ENCODE measurements at regions not wholly inside any gene's neighbourhood (a gene's known extent, or its start where the extent isn't known, plus 50 kb on each side); places are given as distances from the start of the nearest gene placed in this dataset.

DNA sequence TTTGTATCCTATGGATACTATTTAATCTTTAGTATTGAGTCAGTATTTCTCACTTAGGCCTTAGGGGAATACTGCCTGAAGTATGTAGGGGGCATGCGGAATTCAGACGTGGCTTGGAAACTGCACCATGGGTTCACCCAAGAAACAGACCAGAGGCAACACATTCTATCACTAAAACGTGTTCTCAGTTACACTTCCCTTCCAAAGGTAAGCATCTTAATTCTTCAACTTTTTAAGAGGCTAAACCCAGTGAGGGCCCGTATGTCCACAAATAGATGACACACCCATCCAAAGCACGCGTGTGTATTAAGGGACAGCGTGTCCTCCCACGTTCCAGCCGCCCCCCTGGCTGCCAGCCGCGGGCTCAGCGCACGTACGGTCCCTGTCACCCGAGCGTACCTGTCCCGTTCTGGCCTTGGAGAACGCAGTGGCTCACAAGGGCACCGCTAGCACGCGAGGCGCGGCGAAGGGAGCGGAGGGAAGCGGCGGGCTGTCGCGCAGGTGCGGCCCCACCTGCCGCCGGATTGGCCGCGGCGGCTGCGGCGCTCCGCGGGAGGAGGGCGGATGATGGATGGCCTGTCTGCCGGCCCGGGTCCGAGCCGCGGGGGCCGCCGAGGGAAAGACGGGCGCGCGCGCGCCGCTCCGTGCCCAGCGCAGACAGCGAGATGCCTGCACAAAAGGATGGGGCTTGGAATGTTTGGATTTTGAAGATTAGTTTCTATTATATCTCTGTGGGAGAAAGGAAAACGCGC, 1003.9 kb upstream of the NR2F2 start:
- peak overlapping the region; percentile 15 for H2AFZ ChIP-seq (ENCODE audit: insufficient read depth, low read length, poor library complexity)
- H4K8ac ChIP-seq (ENCODE audit: low read depth, low read length) = no peak overlapping the region
- peaks cover 4% of the 10 kb centered on the region for H3K9me3 ChIP-seq (ENCODE audit: insufficient read depth, low read depth, low read length)
- no peak overlapping the region for H4K91ac ChIP-seq (ENCODE audit: low read depth, low read length)
- peak overlapping the region; percentile 70 for H3K4me3 ChIP-seq (ENCODE audit: low read depth, low read length)
- peaks cover 3% of the 10 kb centered on the region for H3K27me3 ChIP-seq (ENCODE audit: insufficient read depth, low read length)
- no peaks in the 10 kb centered on the region for H3K79me1 ChIP-seq (ENCODE audit: low read length)
- no peak overlapping the region for H4K12ac ChIP-seq (ENCODE audit: low read depth, low read length)
- H3K4ac ChIP-seq (ENCODE audit: low read depth, low read length) = no peak overlapping the region
- no peak overlapping the region for H2BK12ac ChIP-seq (ENCODE audit: low read length)
- no peak overlapping the region for H3K18ac ChIP-seq (ENCODE audit: low read length)
- no peak overlapping the region for H3K23ac ChIP-seq (ENCODE audit: low read length)
- peak in 1 of 2 donors; percentile 29 for DNase-seq
- H2AK5ac ChIP-seq (ENCODE audit: low read length) = no peak overlapping the region
- no CpG with 5 or more reads among the region's 59 CpGs for WGBS (ENCODE audit: extremely low coverage, insufficient coverage, insufficient read length)
- peak overlapping the region; percentile 98 for H3K4me2 ChIP-seq (ENCODE audit: low read length)
- no peak overlapping the region for H2BK5ac ChIP-seq (ENCODE audit: low read depth, low read length, poor library complexity)
- H2BK120ac ChIP-seq (ENCODE audit: insufficient read depth, low read length, poor library complexity) = no peak overlapping the region
- H3K36me3 ChIP-seq (ENCODE audit: control insufficient read depth in 1 of 2, insufficient read depth in 2 of 2, low read length in 2 of 2) = no peaks in the 10 kb centered on the region
- H3K79me2 ChIP-seq (ENCODE audit: control insufficient read depth, insufficient read depth, low read length, poor library complexity) = no peaks in the 10 kb centered on the region
- H3K14ac ChIP-seq (ENCODE audit: low read length) = no peak overlapping the region
- peak overlapping the region; percentile 64 for H3K9ac ChIP-seq (ENCODE audit: low read length)
- peaks cover 5 to 9% of the 10 kb centered on the region in 2 experiments for H3K4me1 ChIP-seq (ENCODE audit: control insufficient read depth in 1 of 2, insufficient read depth in 2 of 2, low read length in 2 of 2)
- no peak overlapping the region for H3K27ac ChIP-seq (ENCODE audit: low read depth, low read length)

DNA sequence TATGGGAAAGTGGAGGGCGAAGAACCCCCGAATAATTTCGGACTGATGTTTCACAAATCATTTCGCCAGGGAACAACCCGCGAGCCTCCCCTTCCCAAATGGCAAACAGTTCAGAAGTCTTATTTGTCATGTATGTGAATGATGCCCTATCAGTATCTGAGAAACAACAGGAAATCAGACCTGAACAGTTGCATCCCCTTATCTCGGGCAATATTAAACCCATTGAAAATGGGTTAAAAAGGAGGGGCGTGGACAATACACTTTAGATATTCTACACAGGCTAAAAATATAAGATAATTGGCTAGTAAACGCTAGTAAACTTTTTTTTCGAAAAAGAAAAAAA, 1003.3 kb upstream of the NR2F2 start:
- no peak overlapping the region for H2BK5ac ChIP-seq (ENCODE audit: low read depth, low read length, poor library complexity)
- peaks cover 4% of the 10 kb centered on the region for H3K9me3 ChIP-seq (ENCODE audit: insufficient read depth, low read depth, low read length)
- H3K79me1 ChIP-seq (ENCODE audit: low read length) = no peaks in the 10 kb centered on the region
- no peak overlapping the region for H2BK120ac ChIP-seq (ENCODE audit: insufficient read depth, low read length, poor library complexity)
- peaks cover 3% of the 10 kb centered on the region for H3K27me3 ChIP-seq (ENCODE audit: insufficient read depth, low read length)
- H4K91ac ChIP-seq (ENCODE audit: low read depth, low read length) = no peak overlapping the region
- peaks cover 5 to 9% of the 10 kb centered on the region in 2 experiments for H3K4me1 ChIP-seq (ENCODE audit: control insufficient read depth in 1 of 2, insufficient read depth in 2 of 2, low read length in 2 of 2)
- WGBS (ENCODE audit: extremely low coverage, insufficient coverage, insufficient read length) = no CpG with 5 or more reads among the region's 10 CpGs
- DNase-seq = no peak
- H3K27ac ChIP-seq (ENCODE audit: low read depth, low read length) = no peak overlapping the region
- no peak overlapping the region for H3K4ac ChIP-seq (ENCODE audit: low read depth, low read length)
- H4K12ac ChIP-seq (ENCODE audit: low read depth, low read length) = no peak overlapping the region
- H3K4me3 ChIP-seq (ENCODE audit: low read depth, low read length) = no peak overlapping the region
- no peak overlapping the region for H3K9ac ChIP-seq (ENCODE audit: low read length)
- no peak overlapping the region for H2AFZ ChIP-seq (ENCODE audit: insufficient read depth, low read length, poor library complexity)
- H3K18ac ChIP-seq (ENCODE audit: low read length) = no peak overlapping the region
- no peaks in the 10 kb centered on the region for H3K79me2 ChIP-seq (ENCODE audit: control insufficient read depth, insufficient read depth, low read length, poor library complexity)
- H3K14ac ChIP-seq (ENCODE audit: low read length) = no peak overlapping the region
- H2BK12ac ChIP-seq (ENCODE audit: low read length) = no peak overlapping the region
- peak overlapping the region; percentile 98 for H3K4me2 ChIP-seq (ENCODE audit: low read length)
- no peak overlapping the region for H2AK5ac ChIP-seq (ENCODE audit: low read length)
- no peak overlapping the region for H4K8ac ChIP-seq (ENCODE audit: low read depth, low read length)
- no peaks in the 10 kb centered on the region for H3K36me3 ChIP-seq (ENCODE audit: control insufficient read depth in 1 of 2, insufficient read depth in 2 of 2, low read length in 2 of 2)
- no peak overlapping the region for H3K23ac ChIP-seq (ENCODE audit: low read length)

- Histone ChIP-seq H3K18ac (ENCODE audit: low read length) (no peak overlapping the region), H2AFZ (ENCODE audit: insufficient read depth, low read length, poor library complexity) (no peak overlapping the region), H3K4me3 (ENCODE audit: low read depth, low read length) (no peak overlapping the region), H3K9ac (ENCODE audit: low read length) (no peak overlapping the region), H2BK120ac (ENCODE audit: insufficient read depth, low read length, poor library complexity) (no peak overlapping the region), H3K4ac (ENCODE audit: low read depth, low read length) (no peak overlapping the region), H3K14ac (ENCODE audit: low read length) (no peak overlapping the region), H3K23ac (ENCODE audit: low read length) (no peak overlapping the region), H2AK5ac (ENCODE audit: low read length) (no peak overlapping the region), H4K91ac (ENCODE audit: low read depth, low read length) (no peak overlapping the region), H2BK5ac (ENCODE audit: low read depth, low read length, poor library complexity) (no peak overlapping the region), H4K12ac (ENCODE audit: low read depth, low read length) (no peak overlapping the region), H3K79me1 (ENCODE audit: low read length) (no peaks in the 10 kb centered on the region), H2BK12ac (ENCODE audit: low read length) (no peak overlapping the region), H3K27ac (ENCODE audit: low read depth, low read length) (no peak overlapping the region), H3K36me3 (ENCODE audit: control insufficient read depth in 1 of 2, insufficient read depth in 2 of 2, low read length in 2 of 2) (no peaks in the 10 kb centered on the region), H3K4me1 (ENCODE audit: control insufficient read depth in 1 of 2, insufficient read depth in 2 of 2, low read length in 2 of 2) (peaks cover 5 to 9% of the 10 kb centered on the region in 2 experiments), H3K79me2 (ENCODE audit: control insufficient read depth, insufficient read depth, low read length, poor library complexity) (no peaks in the 10 kb centered on the region), H3K4me2 (ENCODE audit: low read length) (no peak overlapping the region), H3K9me3 (ENCODE audit: insufficient read depth, low read depth, low read length) (peaks cover 4% of the 10 kb centered on the region), H4K8ac (ENCODE audit: low read depth, low read length) (no peak overlapping the region), H3K27me3 (ENCODE audit: insufficient read depth, low read length) (peaks cover 3% of the 10 kb centered on the region)
- DNase-seq = no peak
- no CpG with 5 or more reads among the region's 10 CpGs for WGBS (ENCODE audit: extremely low coverage, insufficient coverage, insufficient read length)
These were observed 1002.8 kb upstream of the NR2F2 start for GRCh38 chr15:95327661-95328060.

DNA sequence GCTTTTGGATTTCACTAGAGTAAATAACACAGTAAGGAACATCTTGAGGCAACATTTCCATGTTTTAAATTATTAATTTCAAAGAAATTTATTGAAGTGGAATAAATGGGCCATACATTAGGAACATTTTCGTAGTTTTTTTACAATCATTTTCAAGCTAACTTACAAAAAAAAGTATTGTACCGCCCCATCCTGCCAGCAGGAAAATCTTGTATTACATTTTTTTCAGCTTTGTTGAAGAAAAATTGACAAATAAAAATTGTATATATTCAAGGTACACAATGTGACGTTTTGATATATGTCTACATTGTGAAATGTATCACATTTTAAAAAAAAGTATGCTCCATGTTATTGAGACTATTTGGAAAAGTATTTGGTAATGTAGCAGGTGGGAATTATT, 1001.9 kb upstream of the NR2F2 start:
- no peak overlapping the region for H4K91ac ChIP-seq (ENCODE audit: low read depth, low read length)
- H2BK120ac ChIP-seq (ENCODE audit: insufficient read depth, low read length, poor library complexity) = no peak overlapping the region
- no peak overlapping the region for H4K12ac ChIP-seq (ENCODE audit: low read depth, low read length)
- H3K9me3 ChIP-seq (ENCODE audit: insufficient read depth, low read depth, low read length) = peaks cover 3% of the 10 kb centered on the region
- H2AFZ ChIP-seq (ENCODE audit: insufficient read depth, low read length, poor library complexity) = no peak overlapping the region
- H3K27ac ChIP-seq (ENCODE audit: low read depth, low read length) = no peak overlapping the region
- H3K18ac ChIP-seq (ENCODE audit: low read length) = no peak overlapping the region
- no peak overlapping the region for H4K8ac ChIP-seq (ENCODE audit: low read depth, low read length)
- no peaks in the 10 kb centered on the region for H3K79me2 ChIP-seq (ENCODE audit: control insufficient read depth, insufficient read depth, low read length, poor library complexity)
- H3K14ac ChIP-seq (ENCODE audit: low read length) = no peak overlapping the region
- no peak overlapping the region for H2BK12ac ChIP-seq (ENCODE audit: low read length)
- H3K4me2 ChIP-seq (ENCODE audit: low read length) = no peak overlapping the region
- no peak overlapping the region for H3K23ac ChIP-seq (ENCODE audit: low read length)
- no peak overlapping the region for H2AK5ac ChIP-seq (ENCODE audit: low read length)
- peaks cover 3% of the 10 kb centered on the region for H3K27me3 ChIP-seq (ENCODE audit: insufficient read depth, low read length)
- no peaks in the 10 kb centered on the region for H3K36me3 ChIP-seq (ENCODE audit: control insufficient read depth in 1 of 2, insufficient read depth in 2 of 2, low read length in 2 of 2)
- no peak for DNase-seq
- H2BK5ac ChIP-seq (ENCODE audit: low read depth, low read length, poor library complexity) = no peak overlapping the region
- no peak overlapping the region for H3K4ac ChIP-seq (ENCODE audit: low read depth, low read length)
- no peak overlapping the region for H3K9ac ChIP-seq (ENCODE audit: low read length)
- no peaks in the 10 kb centered on the region for H3K79me1 ChIP-seq (ENCODE audit: low read length)
- no CpG with 5 or more reads among the region's 3 CpGs for WGBS (ENCODE audit: extremely low coverage, insufficient coverage, insufficient read length)
- H3K4me3 ChIP-seq (ENCODE audit: low read depth, low read length) = no peak overlapping the region
- peaks cover 5 to 9% of the 10 kb centered on the region in 2 experiments for H3K4me1 ChIP-seq (ENCODE audit: control insufficient read depth in 1 of 2, insufficient read depth in 2 of 2, low read length in 2 of 2)

Measured in trophoblast cell (in vitro differentiated cells and primary cell).